Mucosa of descending colon (tissue), 3 donors: ENCODE measurements at regions not wholly inside any gene's neighbourhood (a gene's known extent, or its start where the extent isn't known, plus 50 kb on each side); places are given as distances from the start of the nearest gene placed in this dataset.

Source experiments
- ATAC-seq: fragments of 200-7000 bp; cut with Tn5 transposase; one replicate; pipeline ENCODE4 v1.9.1; 2020; ENCODE audit warnings: mild to moderate bottlenecking, moderate library complexity
- DNase-seq, 3 donors: peaks; one replicate each; pipeline ENCODE4 v3.0.0-alpha.2; 2020
- H3K36me3 ChIP-seq: fragments of 200-600 bp; one replicate; pipeline ENCODE4 v1.8.0; 2021; ENCODE audit warnings: low read depth, mild to moderate bottlenecking
- H3K4me1 ChIP-seq: fragments of 200-600 bp; one replicate; pipeline ENCODE4 v1.8.0; 2021; ENCODE audit warnings: low read depth, mild to moderate bottlenecking
- H3K4me3 ChIP-seq: fragments of 200-600 bp; one replicate; pipeline ENCODE4 v1.8.0; 2021; ENCODE audit warnings: mild to moderate bottlenecking
- H3K9me3 ChIP-seq: fragments of 200-600 bp; one replicate; pipeline ENCODE4 v1.8.0; 2021; ENCODE audit warnings: mild to moderate bottlenecking
- intact Hi-C, 2 donors: fragments of 100-400 bp; cut with DNase I in 1 of 2; cut with micrococcal nuclease in 1 of 2; formaldehyde crosslinking; loops; one replicate each; pipeline versions ENCODE4 v1.11.0 to v1.11.1; 2022; cut with DNase I, micrococcal nuclease
- TF ChIP-seq, protein P1 (sequence below): fragments of 200-600 bp; IDR thresholded peaks from one replicate; pipeline ENCODE4 v1.8.0; 2022; ENCODE audit warnings: antibody characterized with exemption, mild to moderate bottlenecking
- donor health status: DM: no; HTN: no; CAD: no; lungs with moderate emphysema.
- donor health status: DM: no; HTN: no; CAD: no.
- donor health status: DM: no; HTN: yes; CAD: no.

DNA sequence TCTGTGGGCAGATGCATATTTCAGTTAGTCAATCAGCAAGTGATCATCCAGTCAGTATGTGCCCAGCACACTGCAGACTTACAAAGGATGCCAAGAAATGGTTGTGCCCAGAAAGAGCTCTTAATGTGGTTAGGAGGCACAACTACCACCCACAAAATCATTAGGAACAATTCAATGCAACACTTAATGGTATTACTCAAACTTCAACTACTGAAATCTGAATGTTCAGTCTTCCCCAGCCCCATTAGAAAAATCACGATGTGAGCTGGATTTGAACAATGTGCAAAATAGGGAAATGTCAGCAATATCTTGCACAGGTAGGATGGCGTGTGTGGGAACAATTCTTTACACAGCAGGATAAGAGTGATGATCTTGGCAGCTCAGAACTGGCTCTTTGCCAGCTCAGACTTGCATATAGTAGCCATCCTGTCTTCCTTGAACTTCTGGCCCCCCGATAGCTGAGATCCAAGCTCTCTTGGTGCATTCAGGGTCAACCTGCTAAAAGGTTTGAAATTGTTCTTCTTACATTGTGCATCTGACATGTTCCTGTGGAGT is 556.7 kb upstream of the HTR1E start:
- intact Hi-C loops: no loop called here
- Histone ChIP-seq H3K4me3 (no peak overlapping the region), H3K4me1 (no peaks in the 10 kb centered on the region), H3K36me3 (no peaks in the 10 kb centered on the region), H3K9me3 (peaks cover 34% of the 10 kb centered on the region)
- no peak for DNase-seq
- ATAC-seq: no peak
- TF ChIP-seq, protein P1, sequence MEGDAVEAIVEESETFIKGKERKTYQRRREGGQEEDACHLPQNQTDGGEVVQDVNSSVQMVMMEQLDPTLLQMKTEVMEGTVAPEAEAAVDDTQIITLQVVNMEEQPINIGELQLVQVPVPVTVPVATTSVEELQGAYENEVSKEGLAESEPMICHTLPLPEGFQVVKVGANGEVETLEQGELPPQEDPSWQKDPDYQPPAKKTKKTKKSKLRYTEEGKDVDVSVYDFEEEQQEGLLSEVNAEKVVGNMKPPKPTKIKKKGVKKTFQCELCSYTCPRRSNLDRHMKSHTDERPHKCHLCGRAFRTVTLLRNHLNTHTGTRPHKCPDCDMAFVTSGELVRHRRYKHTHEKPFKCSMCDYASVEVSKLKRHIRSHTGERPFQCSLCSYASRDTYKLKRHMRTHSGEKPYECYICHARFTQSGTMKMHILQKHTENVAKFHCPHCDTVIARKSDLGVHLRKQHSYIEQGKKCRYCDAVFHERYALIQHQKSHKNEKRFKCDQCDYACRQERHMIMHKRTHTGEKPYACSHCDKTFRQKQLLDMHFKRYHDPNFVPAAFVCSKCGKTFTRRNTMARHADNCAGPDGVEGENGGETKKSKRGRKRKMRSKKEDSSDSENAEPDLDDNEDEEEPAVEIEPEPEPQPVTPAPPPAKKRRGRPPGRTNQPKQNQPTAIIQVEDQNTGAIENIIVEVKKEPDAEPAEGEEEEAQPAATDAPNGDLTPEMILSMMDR: no peak

DNA sequence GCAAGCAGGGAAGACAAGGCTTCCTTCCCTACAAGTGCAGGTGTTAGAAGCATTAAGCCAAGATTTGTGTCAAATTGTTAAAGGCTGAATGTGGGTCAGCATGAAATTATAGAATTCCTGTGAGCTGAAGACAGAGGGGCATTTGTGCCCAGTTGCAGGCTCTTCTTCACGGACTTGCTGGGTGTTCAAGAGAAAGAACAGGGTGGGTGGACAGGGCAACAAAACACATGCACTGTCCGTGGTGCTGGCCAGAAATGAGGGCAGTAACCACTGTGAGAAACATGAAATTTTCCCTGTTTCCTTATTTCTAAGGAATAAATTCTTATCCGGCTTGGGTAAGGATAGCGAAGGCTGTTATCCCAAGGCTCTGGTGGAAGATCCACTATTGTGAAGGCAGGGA is 579.5 kb upstream of the HTR1E start:
- no peak for ATAC-seq
- Histone ChIP-seq H3K36me3 (no peaks in the 10 kb centered on the region), H3K4me3 (no peak overlapping the region), H3K9me3 (peaks cover 38% of the 10 kb centered on the region), H3K4me1 (no peaks in the 10 kb centered on the region)
- TF ChIP-seq, protein P1: no peak
- no peak for DNase-seq
- intact Hi-C loops: no loop called here

DNA sequence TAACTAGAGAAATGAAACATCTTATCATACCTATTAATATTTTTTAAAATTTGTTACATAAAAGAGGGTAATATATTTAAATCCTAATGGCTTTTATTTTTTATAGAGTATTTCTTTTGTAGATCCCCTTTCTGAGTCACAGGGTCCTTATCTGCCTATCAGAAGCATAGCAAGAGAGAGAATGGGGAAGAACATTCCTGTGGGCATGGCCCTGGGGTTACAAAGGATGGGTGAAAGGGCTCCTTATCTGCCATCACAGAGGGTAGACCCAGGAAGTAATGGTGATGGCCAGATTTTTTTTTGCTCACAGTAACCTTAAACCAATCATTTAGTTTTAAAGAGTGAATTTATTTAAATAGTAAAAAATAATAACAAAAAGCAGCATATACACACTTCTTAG is 582.1 kb upstream of the HTR1E start:
- Histone ChIP-seq H3K36me3 (no peaks in the 10 kb centered on the region), H3K9me3 (peaks cover 29% of the 10 kb centered on the region), H3K4me1 (no peaks in the 10 kb centered on the region), H3K4me3 (no peak overlapping the region)
- no peak for ATAC-seq
- TF ChIP-seq, protein P1: no peak
- intact Hi-C loops: no loop called here
- no peak for DNase-seq

DNA sequence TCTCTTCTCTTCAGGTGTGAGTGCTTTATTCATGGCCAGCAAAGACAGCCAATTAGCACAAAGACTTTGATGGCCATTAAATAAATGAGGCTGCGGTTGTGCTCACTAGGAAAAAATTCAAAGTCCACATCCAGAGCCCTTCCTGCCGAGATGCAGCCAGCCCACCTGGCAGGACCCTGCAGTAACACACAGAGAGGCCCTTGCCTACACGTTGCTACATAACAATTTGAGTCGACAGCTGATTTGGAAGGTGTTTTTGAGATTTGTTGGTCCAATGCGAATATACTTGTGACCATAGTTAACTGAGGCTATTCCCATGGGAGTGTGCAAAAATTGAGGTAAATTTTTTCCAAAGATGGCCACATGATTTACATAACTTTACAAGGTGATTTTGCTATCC is 605.4 kb upstream of the HTR1E start:
- Histone ChIP-seq H3K36me3 (no peaks in the 10 kb centered on the region), H3K9me3 (peaks cover 52% of the 10 kb centered on the region), H3K4me1 (no peaks in the 10 kb centered on the region), H3K4me3 (no peak overlapping the region)
- intact Hi-C loops: no loop called here
- ATAC-seq (no peak), DNase-seq (no peak)
- TF ChIP-seq, protein P1: no peak

DNA sequence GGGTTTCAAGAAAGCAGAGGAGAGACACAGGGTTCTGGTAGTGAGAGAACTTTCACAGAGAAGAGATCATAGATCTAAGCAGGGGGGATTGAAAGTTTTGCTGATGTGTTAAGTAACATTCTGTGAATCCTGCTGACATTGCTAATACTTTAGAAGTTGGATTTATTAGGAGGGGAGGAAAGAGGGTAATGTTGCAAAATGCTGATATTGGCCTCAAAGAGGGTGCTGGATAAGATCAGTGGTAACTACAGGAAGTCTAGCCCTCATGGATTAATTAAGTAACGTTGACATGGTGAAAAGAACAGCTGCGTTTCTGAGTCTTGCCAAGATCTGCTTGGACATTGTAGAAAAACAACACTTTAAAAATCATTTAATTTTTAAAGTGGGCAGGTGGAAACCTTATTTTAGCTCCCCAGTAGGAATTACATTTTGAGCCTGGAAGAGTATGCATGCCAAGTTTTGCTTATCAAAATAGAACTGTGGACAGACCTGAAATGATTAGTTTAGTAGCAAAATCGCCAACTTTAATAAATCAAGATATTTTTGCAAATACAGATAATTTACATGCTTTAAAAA is 606.0 kb upstream of the HTR1E start:
- TF ChIP-seq, protein P1: no peak
- DNase-seq (no peak), ATAC-seq (no peak)
- no peaks in the 10 kb centered on the region for H3K4me1 ChIP-seq
- H3K9me3 ChIP-seq: peaks cover 52% of the 10 kb centered on the region
- H3K36me3 ChIP-seq: no peaks in the 10 kb centered on the region
- H3K4me3 ChIP-seq: no peak overlapping the region
- intact Hi-C loops: no loop called here

DNA sequence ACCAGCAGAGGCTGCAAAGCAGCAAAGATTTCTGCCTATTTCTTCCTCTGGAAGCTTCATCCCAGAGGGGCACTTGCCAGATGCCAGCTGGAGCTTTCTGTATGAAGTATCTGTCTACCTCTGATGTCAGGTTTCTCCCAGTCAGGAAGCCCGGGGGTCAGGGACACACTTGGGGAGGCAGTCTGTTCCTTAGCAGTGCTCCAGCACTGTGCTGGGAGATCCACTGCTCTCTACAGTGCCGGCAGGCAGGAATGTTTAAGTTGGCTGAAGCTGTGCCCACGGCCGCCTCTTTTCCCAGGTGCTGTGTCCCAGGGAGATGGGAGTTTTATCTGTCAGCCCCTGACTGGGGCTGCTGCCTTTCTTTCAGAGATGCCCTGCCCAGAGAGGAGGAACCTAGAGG is 631.1 kb upstream of the HTR1E start:
- Histone ChIP-seq H3K9me3 (peaks cover 63% of the 10 kb centered on the region), H3K4me1 (no peaks in the 10 kb centered on the region), H3K4me3 (no peak overlapping the region), H3K36me3 (no peaks in the 10 kb centered on the region)
- intact Hi-C loops: no loop called here
- TF ChIP-seq, protein P1: no peak
- DNase-seq (no peak), ATAC-seq (no peak)
